ENCODE measurements at regions not wholly inside any gene's neighbourhood (a gene's known extent, or its start where the extent isn't known, plus 50 kb on each side); places are given as distances from the start of the nearest gene placed in this dataset.

DNA sequence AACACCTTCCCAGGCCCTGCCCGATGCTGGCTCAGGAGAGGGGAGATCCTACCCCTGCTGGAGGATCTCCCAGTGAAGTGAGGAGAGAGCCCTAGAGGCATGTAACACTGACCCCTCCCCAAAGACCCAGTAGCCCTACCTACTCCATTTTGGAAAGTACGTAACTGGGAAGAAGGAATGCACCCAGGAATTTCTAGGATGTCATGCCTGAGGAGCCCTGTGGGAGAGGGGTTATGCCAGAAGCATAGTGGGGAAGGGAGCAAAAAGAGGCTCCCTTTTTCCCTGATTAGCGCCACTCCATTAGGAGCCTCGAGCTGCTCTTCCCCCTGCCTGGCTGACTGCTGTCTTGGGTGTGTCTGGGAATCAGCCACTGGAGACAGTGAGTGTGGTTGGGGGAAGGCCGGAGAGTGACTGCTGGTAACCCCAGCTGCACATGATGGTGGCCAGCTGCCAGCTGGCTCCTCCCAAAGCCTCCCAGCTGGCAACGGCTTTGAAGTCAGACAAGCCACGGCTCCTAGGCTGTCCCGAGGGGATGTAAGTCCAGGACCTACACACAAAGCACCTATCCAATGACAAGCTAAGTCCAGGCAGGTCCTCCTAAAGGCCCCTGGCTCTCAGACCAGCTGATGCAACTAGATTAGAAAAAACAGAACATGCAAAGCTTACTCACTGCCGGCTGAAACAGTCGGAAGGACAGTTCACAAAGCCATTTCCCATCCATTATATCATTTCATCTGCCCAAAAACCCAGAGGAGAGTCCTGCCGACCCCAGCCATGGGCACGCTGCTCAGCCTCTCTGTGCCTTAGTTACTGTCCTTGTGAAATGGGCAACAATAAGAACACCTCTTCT is 136.5 kb upstream of the ABCA1 start:
- DNase-seq (ENCODE audit: extremely low spot score, unreplicated experiment): no peak
- H3K36me3 Mint-ChIP-seq: no peaks in the 10 kb centered on the region
- TF ChIP-seq, protein P1, sequence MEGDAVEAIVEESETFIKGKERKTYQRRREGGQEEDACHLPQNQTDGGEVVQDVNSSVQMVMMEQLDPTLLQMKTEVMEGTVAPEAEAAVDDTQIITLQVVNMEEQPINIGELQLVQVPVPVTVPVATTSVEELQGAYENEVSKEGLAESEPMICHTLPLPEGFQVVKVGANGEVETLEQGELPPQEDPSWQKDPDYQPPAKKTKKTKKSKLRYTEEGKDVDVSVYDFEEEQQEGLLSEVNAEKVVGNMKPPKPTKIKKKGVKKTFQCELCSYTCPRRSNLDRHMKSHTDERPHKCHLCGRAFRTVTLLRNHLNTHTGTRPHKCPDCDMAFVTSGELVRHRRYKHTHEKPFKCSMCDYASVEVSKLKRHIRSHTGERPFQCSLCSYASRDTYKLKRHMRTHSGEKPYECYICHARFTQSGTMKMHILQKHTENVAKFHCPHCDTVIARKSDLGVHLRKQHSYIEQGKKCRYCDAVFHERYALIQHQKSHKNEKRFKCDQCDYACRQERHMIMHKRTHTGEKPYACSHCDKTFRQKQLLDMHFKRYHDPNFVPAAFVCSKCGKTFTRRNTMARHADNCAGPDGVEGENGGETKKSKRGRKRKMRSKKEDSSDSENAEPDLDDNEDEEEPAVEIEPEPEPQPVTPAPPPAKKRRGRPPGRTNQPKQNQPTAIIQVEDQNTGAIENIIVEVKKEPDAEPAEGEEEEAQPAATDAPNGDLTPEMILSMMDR (conservative IDR thresholded peaks at IDR 0.05): no peak
- no peaks in the 10 kb centered on the region for H3K27me3 Mint-ChIP-seq
- H3K27ac Mint-ChIP-seq: peak overlapping the region; percentile 75
- H3K9me3 Mint-ChIP-seq: peaks cover 18% of the 10 kb centered on the region
- H3K4me1 Mint-ChIP-seq (ENCODE audit: unreplicated experiment): peaks cover 29% of the 10 kb centered on the region
- no peak overlapping the region for H3K4me3 Mint-ChIP-seq

DNA sequence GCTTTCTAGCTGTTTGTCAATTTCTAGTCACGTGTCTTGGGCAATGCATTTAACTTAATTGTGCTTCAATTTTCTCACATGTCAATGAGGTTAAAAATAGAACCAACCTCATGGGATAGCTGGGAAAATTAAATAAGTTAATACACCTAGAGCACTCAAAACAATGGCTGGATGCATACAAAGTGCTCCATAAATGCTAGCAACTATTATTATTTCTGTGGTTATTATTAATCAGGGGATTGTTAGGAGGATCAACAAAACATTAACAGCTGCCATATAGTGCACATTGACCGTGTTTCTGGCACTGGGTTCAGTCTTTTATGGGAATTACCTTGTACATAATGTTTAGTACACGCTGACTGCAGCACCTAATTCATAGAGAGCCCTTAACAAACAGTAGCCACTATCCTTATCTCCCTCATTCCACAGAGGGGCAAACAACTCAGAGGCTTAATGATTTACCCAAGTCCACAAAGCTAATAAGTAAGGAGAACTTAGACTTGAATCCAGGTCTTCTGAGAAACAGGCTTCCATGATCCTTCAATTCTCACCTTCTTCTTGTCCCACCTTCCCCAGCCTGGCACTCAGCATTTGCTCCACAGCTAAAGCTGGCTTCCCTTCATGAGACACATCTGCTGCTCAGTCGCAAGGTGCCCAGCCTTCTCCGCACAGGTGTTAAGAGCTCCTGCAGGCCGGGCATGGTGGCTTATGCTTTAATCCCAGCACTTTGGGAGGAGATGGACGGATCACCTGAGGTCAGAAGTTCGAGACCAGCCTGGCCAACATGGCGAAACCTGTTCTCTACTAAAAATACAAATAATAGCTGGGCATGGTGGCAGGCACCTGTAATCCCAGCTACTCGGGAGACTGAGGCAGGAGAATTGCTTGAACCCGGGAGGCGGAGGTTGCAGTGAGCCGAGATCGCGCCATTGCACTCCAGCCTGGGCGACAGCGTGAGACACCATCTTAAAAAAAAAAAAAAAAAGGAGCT is 137.4 kb upstream of the ABCA1 start:
- no peaks in the 10 kb centered on the region for H3K36me3 Mint-ChIP-seq
- no peak overlapping the region for H3K4me3 Mint-ChIP-seq
- H3K9me3 Mint-ChIP-seq: peaks cover 20% of the 10 kb centered on the region
- no peak for DNase-seq (ENCODE audit: extremely low spot score, unreplicated experiment)
- H3K27me3 Mint-ChIP-seq: no peaks in the 10 kb centered on the region
- peak overlapping the region; percentile 75 for H3K27ac Mint-ChIP-seq
- peaks cover 37% of the 10 kb centered on the region for H3K4me1 Mint-ChIP-seq (ENCODE audit: unreplicated experiment)
- TF ChIP-seq, protein P1 (conservative IDR thresholded peaks at IDR 0.05): no peak

DNA sequence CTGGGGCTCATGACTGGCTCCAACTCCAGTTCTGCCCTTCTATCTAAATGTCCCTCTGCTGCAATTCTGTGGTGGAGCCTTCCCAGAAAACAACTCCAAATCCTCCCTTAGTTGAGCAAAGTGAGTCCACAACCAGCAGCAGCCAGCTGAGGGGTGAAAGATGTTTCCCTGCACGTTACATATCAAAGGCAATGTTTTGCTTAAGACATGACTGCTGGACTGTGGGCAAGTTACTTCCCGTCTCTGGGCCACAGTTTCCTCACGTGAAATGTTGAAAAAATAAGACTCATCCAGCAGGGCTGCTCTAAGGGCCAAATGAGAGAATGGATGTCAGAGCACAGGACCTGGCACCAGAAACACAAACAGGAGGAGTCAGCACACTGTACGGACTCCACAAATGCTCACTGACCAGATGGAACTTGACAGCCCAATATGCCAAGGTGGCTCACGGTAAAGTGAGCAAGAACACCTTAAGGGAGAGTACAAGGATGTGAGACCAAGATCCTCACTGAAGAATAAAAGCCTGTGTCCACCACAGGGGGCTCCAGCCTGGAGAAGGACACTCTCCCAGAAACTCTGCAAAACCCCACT is 138.4 kb upstream of the ABCA1 start:
- no peak overlapping the region for H3K27ac Mint-ChIP-seq
- H3K27me3 Mint-ChIP-seq: no peaks in the 10 kb centered on the region
- no peak overlapping the region for H3K4me3 Mint-ChIP-seq
- peaks cover 11% of the 10 kb centered on the region for H3K9me3 Mint-ChIP-seq
- TF ChIP-seq, protein P1 (conservative IDR thresholded peaks at IDR 0.05): no peak
- peaks cover 42% of the 10 kb centered on the region for H3K4me1 Mint-ChIP-seq (ENCODE audit: unreplicated experiment)
- no peak for DNase-seq (ENCODE audit: extremely low spot score, unreplicated experiment)
- H3K36me3 Mint-ChIP-seq: no peaks in the 10 kb centered on the region

DNA sequence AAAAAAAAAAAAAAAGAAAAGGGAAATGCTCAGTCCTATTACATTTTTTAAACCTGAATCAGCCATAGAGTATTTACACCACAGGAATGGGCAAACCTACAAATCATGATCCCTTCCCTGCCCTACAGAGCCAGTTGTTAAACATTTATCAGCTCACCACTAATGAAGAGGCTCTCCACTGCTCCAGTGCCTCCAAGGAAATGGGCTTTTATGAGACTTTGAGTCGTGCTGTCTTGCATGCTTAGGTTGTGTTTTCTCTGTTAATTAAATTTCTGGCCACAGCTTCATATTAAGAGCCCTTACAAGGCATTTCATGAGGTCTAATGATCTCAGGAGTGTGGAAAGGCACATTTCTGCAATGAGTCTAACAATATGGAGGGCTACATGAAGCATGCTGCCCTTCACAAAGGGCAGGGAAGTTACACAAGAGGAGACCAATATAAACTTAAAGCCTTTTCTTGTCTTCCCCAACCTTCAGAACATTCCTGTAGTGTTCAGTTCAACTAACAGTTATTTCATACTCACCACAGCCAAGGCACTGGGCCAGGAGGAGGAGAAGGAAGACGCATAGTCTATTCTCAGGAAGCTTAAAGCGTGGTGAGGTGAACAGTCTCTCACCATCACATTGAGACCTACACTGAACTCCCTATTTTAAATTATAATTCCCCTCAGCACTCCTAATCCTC is 140.1 kb upstream of the ABCA1 start:
- DNase-seq (ENCODE audit: extremely low spot score, unreplicated experiment): no peak
- Mint-ChIP-seq H3K4me3 (no peak overlapping the region), H3K4me1 (ENCODE audit: unreplicated experiment) (peaks cover 37% of the 10 kb centered on the region), H3K27ac (no peak overlapping the region), H3K27me3 (no peaks in the 10 kb centered on the region), H3K36me3 (no peaks in the 10 kb centered on the region), H3K9me3 (peaks cover 8% of the 10 kb centered on the region)
- TF ChIP-seq, protein P1 (conservative IDR thresholded peaks at IDR 0.05): no peak

DNA sequence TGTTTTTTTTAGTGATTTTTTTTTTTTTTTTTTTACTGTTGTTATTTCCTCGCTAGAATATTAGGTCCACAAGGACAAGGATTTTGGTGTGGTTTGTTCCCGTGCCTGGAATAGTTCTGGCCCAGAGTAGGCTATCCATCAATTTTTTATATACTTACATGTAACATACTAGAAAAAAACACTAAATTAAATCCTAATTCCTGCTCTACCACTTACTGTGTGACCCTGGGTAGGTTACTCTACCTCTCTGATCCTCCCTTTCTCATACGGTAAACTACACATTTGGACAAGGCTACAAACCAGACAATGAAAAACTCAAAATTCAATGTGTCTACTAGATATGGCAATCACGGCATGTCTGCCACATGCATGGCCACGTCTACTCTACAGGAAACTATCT is 141.3 kb upstream of the ABCA1 start:
- Mint-ChIP-seq H3K36me3 (no peaks in the 10 kb centered on the region), H3K4me1 (ENCODE audit: unreplicated experiment) (peaks cover 28% of the 10 kb centered on the region), H3K27me3 (no peaks in the 10 kb centered on the region), H3K9me3 (peaks cover 8% of the 10 kb centered on the region), H3K4me3 (no peak overlapping the region), H3K27ac (no peak overlapping the region)
- TF ChIP-seq, protein P1 (conservative IDR thresholded peaks at IDR 0.05): no peak
- DNase-seq (ENCODE audit: extremely low spot score, unreplicated experiment): no peak
